OCI-LY3 (cell line): ENCODE measurements at regions not wholly inside any gene's neighbourhood (a gene's known extent, or its start where the extent isn't known, plus 50 kb on each side); places are given as distances from the start of the nearest gene placed in this dataset.
A peak's percentile ranks its signal among the peaks of the same experiment; 100 is the strongest.

Experiments used
- H2AFZ ChIP-seq: fragments of 200-600, 300-600 bp; shearing (Covaris generic); 2 replicates; pipeline ENCODE4 v1.6.0; 2014; ENCODE audit warnings: antibody characterized with exemption, low read depth, low read length
- H3K27ac ChIP-seq: fragments of 200-600, 300-600 bp; sonication (generic); 2 replicates; pipeline ENCODE4 v1.5.1; 2014; ENCODE audit warnings: mild to moderate bottlenecking, low read length, moderate library complexity, mixed read lengths
- H3K27me3 ChIP-seq: fragments of 200-600, 300-600 bp; sonication (generic); 2 replicates; pipeline ENCODE4 v1.6.1; 2014; ENCODE audit warnings: low read depth, low read length, mixed read lengths
- H3K36me3 ChIP-seq: fragments of 200-600, 300-600 bp; sonication (generic); replicated peaks from 2 replicates; pipeline ENCODE3; 2014; ENCODE audit warnings: low read depth, low read length, mixed read lengths
- H3K4me1 ChIP-seq: fragments of 300-600, 200-600 bp; sonication (generic); 2 replicates; pipeline ENCODE4 v1.6.1; 2014; ENCODE audit warnings: low read length, mixed read lengths
- H3K4me2 ChIP-seq: fragments of 200-600, 300-600 bp; sonication (generic); 2 replicates; pipeline ENCODE4 v1.6.1; 2014; ENCODE audit warnings: low read length, mixed read lengths
- H3K4me3 ChIP-seq: fragments of 300-600, 200-600 bp; sonication (generic); 2 replicates; pipeline ENCODE4 v1.5.1; 2014; ENCODE audit warnings: antibody characterized with exemption, mild to moderate bottlenecking, low read length, moderate library complexity
- H3K79me2 ChIP-seq: fragments of 300-600, 200-600 bp; shearing (Covaris generic); 2 replicates; pipeline ENCODE4 v1.6.1; 2014; ENCODE audit warnings: mild to moderate bottlenecking, low read length, mixed read lengths
- H3K9ac ChIP-seq: fragments of 300-600, 200-600 bp; shearing (Covaris generic); 2 replicates; pipeline ENCODE4 v1.6.0; 2014; ENCODE audit warnings: mild to moderate bottlenecking, low read length, moderate library complexity
- H3K9me3 ChIP-seq: fragments of 200-600, 300-600 bp; shearing (Covaris generic); 2 replicates; pipeline ENCODE4 v1.6.1; 2014; ENCODE audit warnings: low read length, mixed read lengths; ENCODE audit not compliant: insufficient read depth
- H4K20me1 ChIP-seq: fragments of 200-600, 300-600 bp; sonication (generic); 2 replicates; pipeline ENCODE4 v1.6.1; 2016; ENCODE audit warnings: low read length, mixed read lengths; ENCODE audit not compliant: insufficient read depth
- EZH2phosphoT487 ChIP-seq: fragments of 200-600 bp; shearing (Covaris generic); IDR thresholded peaks from 2 replicates; pipeline ENCODE4 v1.6.1; 2018; ENCODE audit warnings: antibody characterized with exemption, mixed run types, low read depth
- TF ChIP-seq, protein P1 (sequence below): fragments of 200-600, 300-600 bp; sonication (generic); IDR thresholded peaks from 2 replicates; pipeline ENCODE4 v1.5.1; 2014; ENCODE audit warnings: antibody characterized with exemption, low read length, low read depth

DNA sequence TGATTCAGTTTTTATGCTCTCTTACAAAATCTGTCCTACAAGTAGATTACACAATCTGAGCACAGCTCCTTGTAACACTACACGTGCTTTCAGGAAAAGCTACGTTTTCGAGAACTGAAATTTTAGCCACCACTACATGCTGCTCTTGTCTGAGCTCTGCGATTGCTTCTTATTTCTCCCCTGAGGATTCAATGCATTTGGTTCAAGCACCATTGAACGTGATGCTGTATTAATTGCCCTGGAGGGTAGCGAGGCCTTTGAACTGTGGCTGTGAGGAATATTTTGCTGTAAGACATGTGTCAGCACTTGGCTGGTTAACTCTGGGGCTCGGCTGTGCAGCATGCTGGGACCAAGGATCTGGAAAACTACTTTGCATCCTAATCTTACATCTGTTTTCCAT is 405.8 kb downstream of the EPHA4 start:
- no peak overlapping the region for H3K27ac ChIP-seq
- H3K4me3 ChIP-seq = no peak overlapping the region
- no peaks in the 10 kb centered on the region for H3K9me3 ChIP-seq
- peaks cover 16% of the 10 kb centered on the region for H3K4me1 ChIP-seq
- no peak for TF ChIP-seq EZH2phosphoT487
- TF ChIP-seq, protein P1, sequence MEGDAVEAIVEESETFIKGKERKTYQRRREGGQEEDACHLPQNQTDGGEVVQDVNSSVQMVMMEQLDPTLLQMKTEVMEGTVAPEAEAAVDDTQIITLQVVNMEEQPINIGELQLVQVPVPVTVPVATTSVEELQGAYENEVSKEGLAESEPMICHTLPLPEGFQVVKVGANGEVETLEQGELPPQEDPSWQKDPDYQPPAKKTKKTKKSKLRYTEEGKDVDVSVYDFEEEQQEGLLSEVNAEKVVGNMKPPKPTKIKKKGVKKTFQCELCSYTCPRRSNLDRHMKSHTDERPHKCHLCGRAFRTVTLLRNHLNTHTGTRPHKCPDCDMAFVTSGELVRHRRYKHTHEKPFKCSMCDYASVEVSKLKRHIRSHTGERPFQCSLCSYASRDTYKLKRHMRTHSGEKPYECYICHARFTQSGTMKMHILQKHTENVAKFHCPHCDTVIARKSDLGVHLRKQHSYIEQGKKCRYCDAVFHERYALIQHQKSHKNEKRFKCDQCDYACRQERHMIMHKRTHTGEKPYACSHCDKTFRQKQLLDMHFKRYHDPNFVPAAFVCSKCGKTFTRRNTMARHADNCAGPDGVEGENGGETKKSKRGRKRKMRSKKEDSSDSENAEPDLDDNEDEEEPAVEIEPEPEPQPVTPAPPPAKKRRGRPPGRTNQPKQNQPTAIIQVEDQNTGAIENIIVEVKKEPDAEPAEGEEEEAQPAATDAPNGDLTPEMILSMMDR = no peak
- H4K20me1 ChIP-seq = no peaks in the 10 kb centered on the region
- H3K9ac ChIP-seq = no peak overlapping the region
- H2AFZ ChIP-seq = peak overlapping the region; percentile 42
- peak overlapping the region; percentile 18; the same call in 1 of the 2 replicates for H3K4me2 ChIP-seq
- H3K27me3 ChIP-seq = no peaks in the 10 kb centered on the region
- H3K36me3 ChIP-seq = no peaks in the 10 kb centered on the region
- H3K79me2 ChIP-seq = no peaks in the 10 kb centered on the region

DNA sequence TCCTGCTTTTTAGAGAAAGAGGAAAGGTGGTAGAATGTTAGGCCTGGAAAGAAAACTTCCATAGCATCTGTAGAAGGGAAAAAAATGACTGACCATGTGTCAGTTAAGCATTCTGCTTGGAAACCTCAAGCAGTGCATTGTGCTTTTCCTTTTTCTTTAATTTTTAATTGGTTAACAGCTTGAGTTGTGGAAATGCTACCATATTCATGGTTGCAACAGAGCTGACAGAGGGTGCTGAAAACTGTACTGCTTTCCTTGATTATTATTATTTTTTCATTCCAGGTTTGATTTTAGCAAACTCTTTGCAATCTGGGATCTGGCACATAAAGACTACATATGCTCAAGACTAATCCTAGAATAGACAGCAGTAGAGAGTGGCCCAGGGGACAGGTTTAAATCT is 404.5 kb downstream of the EPHA4 start:
- Histone ChIP-seq H3K36me3 (no peaks in the 10 kb centered on the region), H4K20me1 (no peaks in the 10 kb centered on the region), H3K9ac (no peak overlapping the region), H3K79me2 (no peaks in the 10 kb centered on the region), H3K4me3 (no peak overlapping the region), H2AFZ (no peak overlapping the region), H3K4me1 (peaks cover 16% of the 10 kb centered on the region), H3K4me2 (no peak overlapping the region), H3K27me3 (no peaks in the 10 kb centered on the region), H3K9me3 (no peaks in the 10 kb centered on the region), H3K27ac (no peak overlapping the region)
- no peak for TF ChIP-seq EZH2phosphoT487
- TF ChIP-seq, protein P1 = no peak

DNA sequence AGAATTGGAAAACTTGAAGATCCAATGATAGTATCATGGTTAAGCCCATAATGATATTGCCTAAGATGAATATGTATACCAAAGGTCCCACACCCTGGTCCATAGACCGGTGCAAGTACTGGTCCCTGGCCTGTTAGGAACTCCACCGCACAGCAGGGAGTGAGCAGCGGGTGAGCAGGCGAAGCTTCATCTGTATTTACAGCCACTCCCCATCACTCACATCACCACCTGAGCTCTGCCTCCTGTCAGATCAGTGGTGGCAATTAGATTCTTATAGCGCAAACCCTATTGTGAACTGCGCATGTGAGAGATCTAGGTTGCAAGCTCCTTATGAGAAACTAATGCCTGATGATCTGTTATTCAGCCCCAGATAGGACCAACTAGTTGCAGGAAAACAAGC is 402.4 kb downstream of the EPHA4 start:
- no peaks in the 10 kb centered on the region for H3K27me3 ChIP-seq
- no peak overlapping the region for H3K27ac ChIP-seq
- no peak overlapping the region for H3K4me3 ChIP-seq
- H3K4me2 ChIP-seq = no peak overlapping the region
- H4K20me1 ChIP-seq = no peaks in the 10 kb centered on the region
- no peak overlapping the region for H3K9ac ChIP-seq
- no peaks in the 10 kb centered on the region for H3K36me3 ChIP-seq
- no peak overlapping the region for H2AFZ ChIP-seq
- H3K9me3 ChIP-seq = no peaks in the 10 kb centered on the region
- no peak for TF ChIP-seq EZH2phosphoT487
- TF ChIP-seq, protein P1 = no peak
- H3K79me2 ChIP-seq = no peaks in the 10 kb centered on the region
- peaks cover 11% of the 10 kb centered on the region for H3K4me1 ChIP-seq

DNA sequence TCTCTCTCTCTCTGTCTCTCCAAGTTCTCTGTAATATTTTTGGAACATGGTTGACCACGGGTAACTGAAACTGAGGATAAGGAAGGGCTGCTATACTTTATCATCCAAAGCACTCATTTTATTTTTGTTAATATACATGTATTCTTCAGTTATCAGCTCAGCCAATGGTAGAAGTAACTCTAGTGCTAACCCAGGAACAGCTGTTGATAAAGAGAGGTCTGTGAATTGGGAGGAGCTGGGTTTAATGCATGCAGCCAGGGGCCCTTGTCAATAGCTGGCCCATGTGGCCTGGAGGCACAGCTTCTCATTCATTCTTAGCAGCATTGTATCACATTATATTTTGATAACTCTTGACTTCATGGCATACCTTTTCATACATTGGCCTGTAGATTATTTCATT is 401.6 kb downstream of the EPHA4 start:
- H3K4me1 ChIP-seq = peaks cover 11% of the 10 kb centered on the region
- H3K27me3 ChIP-seq = no peaks in the 10 kb centered on the region
- H3K79me2 ChIP-seq = no peaks in the 10 kb centered on the region
- no peaks in the 10 kb centered on the region for H3K9me3 ChIP-seq
- no peaks in the 10 kb centered on the region for H4K20me1 ChIP-seq
- no peaks in the 10 kb centered on the region for H3K36me3 ChIP-seq
- TF ChIP-seq EZH2phosphoT487 = no peak
- H3K4me2 ChIP-seq = no peak overlapping the region
- H3K4me3 ChIP-seq = no peak overlapping the region
- H2AFZ ChIP-seq = no peak overlapping the region
- no peak overlapping the region for H3K9ac ChIP-seq
- H3K27ac ChIP-seq = no peak overlapping the region

DNA sequence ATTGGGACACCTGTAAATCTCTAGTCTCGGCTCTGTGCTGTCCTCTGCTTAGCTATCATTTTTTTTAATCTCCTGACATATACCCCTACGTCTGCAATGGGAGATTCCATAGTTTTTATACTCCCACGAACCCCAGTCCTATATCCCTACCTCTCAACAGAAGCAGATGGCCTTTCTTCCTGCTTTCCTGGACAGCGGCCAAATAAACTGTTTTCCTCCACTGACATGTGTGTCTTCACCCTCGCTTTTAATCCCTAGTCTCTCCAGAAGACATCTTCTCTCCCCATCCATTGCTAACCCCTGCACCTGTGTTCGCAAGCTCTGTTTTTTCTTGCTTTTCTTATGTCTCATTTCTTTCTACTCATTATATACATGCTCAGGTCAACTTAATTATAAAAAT is 395.4 kb downstream of the EPHA4 start:
- Histone ChIP-seq H3K4me1 (0 out of 2 replicates have a peak, but pooled peaks cover 3% of the 10 kb centered on the region), H3K36me3 (no peaks in the 10 kb centered on the region), H4K20me1 (no peaks in the 10 kb centered on the region), H3K4me2 (no peak overlapping the region), H3K4me3 (no peak overlapping the region), H3K79me2 (no peaks in the 10 kb centered on the region), H3K27me3 (no peaks in the 10 kb centered on the region), H3K9me3 (no peaks in the 10 kb centered on the region), H3K9ac (no peak overlapping the region), H3K27ac (no peak overlapping the region), H2AFZ (no peak overlapping the region)
- TF ChIP-seq, protein P1 = no peak
- TF ChIP-seq EZH2phosphoT487 = no peak
